ENCODE measurements at regions not wholly inside any gene's neighbourhood (a gene's known extent, or its start where the extent isn't known, plus 50 kb on each side); places are given as distances from the start of the nearest gene placed in this dataset.

DNA sequence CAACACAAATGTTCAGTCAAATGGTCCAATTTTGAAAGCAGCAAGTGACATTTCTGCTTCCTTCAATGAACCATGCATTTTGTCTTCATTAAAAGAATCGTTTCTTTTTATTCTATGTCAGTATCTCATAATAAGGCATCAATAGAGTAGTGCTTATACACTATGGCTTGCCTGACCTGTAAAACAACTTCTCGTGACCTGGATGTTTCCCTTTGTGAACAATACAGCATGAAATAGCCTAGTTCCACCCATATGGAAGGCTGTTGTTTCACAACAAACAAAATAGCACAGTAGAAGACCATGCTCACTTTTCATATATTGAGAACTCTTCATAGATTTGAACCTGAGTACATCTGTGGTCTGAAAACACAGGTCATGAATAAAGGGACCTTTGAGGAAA, 104.3 kb upstream of the PIK3C3 start:
- DNase-seq (ENCODE audit: low read depth in 6 of 9, low spot score in 9 of 9) = no peak
- H3K36me3 ChIP-seq (ENCODE audit: control insufficient read depth in 2 of 2, insufficient read depth in 2 of 2, low read length in 1 of 2) = no peaks in the 10 kb centered on the region
- H3K4me1 ChIP-seq (ENCODE audit: control insufficient read depth in 2 of 2, insufficient read depth in 2 of 2, low read length in 2 of 2) = no peaks in the 10 kb centered on the region
- no peaks in the 10 kb centered on the region for H3K27me3 ChIP-seq (ENCODE audit: control insufficient read depth in 2 of 2, insufficient read depth in 1 of 2, low read length in 1 of 2)
- no peaks in the 10 kb centered on the region for H3K9me3 ChIP-seq (ENCODE audit: control insufficient read depth in 2 of 2, insufficient read depth in 1 of 2, low read length in 1 of 2)
- 92% methylated on average over 2 of the region's 2 CpGs for WGBS
- no peak overlapping the region for H3K27ac ChIP-seq (ENCODE audit: low read depth in 1 of 2, low read length in 1 of 2)
- no peak overlapping the region for H3K4me3 ChIP-seq (ENCODE audit: low read length in 2 of 2)

DNA sequence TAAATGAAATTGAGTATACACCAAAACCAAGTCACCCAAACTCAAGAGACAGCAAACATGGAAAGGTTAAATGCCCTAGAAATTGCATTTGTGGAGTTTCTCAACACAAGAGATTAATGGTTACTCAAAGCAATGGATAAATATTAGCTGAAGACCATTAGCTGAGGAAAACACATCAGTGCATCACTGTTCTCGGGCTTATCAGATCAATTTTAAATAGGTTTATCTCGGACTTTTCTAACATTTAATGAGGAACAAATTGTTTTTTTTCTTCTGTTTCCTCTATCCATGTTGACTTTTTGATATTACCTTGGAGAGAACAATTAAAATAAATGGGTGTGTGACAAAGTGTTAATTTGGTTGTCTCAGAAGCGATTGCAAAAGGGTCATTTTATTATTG, 105.4 kb upstream of the PIK3C3 start:
- no peak overlapping the region for H3K4me3 ChIP-seq (ENCODE audit: low read length in 2 of 2)
- DNase-seq (ENCODE audit: low read depth in 6 of 9, low spot score in 9 of 9) = no peak
- no peaks in the 10 kb centered on the region for H3K9me3 ChIP-seq (ENCODE audit: control insufficient read depth in 2 of 2, insufficient read depth in 1 of 2, low read length in 1 of 2)
- no peaks in the 10 kb centered on the region for H3K27me3 ChIP-seq (ENCODE audit: control insufficient read depth in 2 of 2, insufficient read depth in 1 of 2, low read length in 1 of 2)
- H3K27ac ChIP-seq (ENCODE audit: low read depth in 1 of 2, low read length in 1 of 2) = no peak overlapping the region
- 89% methylated on average over 3 of the region's 3 CpGs for WGBS
- no peaks in the 10 kb centered on the region for H3K36me3 ChIP-seq (ENCODE audit: control insufficient read depth in 2 of 2, insufficient read depth in 2 of 2, low read length in 1 of 2)
- no peaks in the 10 kb centered on the region for H3K4me1 ChIP-seq (ENCODE audit: control insufficient read depth in 2 of 2, insufficient read depth in 2 of 2, low read length in 2 of 2)

DNA sequence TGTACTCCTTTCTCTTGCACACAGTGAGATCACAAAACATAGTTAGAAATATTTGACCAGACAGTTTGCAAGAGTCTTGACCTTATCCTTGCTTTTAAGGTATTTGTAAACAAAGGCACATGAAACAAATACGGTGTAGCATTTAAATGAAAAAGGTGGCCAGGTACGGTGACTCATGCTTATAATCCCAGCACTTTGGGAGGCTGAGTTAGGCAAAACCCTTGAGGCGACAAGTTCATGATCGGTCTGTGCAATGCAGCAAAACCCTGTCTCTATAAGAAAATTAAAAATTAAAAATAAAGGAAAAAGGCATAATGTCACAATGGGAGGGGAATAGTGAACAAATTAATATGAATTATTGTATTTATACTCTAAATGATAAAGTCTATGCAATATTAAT, 109.5 kb upstream of the PIK3C3 start:
- Histone ChIP-seq H3K9me3 (ENCODE audit: control insufficient read depth in 2 of 2, insufficient read depth in 1 of 2, low read length in 1 of 2) (no peaks in the 10 kb centered on the region), H3K27me3 (ENCODE audit: control insufficient read depth in 2 of 2, insufficient read depth in 1 of 2, low read length in 1 of 2) (no peaks in the 10 kb centered on the region), H3K27ac (ENCODE audit: low read depth in 1 of 2, low read length in 1 of 2) (no peak overlapping the region), H3K36me3 (ENCODE audit: control insufficient read depth in 2 of 2, insufficient read depth in 2 of 2, low read length in 1 of 2) (no peaks in the 10 kb centered on the region), H3K4me3 (ENCODE audit: low read length in 2 of 2) (no peak overlapping the region), H3K4me1 (ENCODE audit: control insufficient read depth in 2 of 2, insufficient read depth in 2 of 2, low read length in 2 of 2) (no peaks in the 10 kb centered on the region)
- DNase-seq (ENCODE audit: low read depth in 6 of 9, low spot score in 9 of 9) = no peak
- 92% methylated on average over 4 of the region's 4 CpGs for WGBS

DNA sequence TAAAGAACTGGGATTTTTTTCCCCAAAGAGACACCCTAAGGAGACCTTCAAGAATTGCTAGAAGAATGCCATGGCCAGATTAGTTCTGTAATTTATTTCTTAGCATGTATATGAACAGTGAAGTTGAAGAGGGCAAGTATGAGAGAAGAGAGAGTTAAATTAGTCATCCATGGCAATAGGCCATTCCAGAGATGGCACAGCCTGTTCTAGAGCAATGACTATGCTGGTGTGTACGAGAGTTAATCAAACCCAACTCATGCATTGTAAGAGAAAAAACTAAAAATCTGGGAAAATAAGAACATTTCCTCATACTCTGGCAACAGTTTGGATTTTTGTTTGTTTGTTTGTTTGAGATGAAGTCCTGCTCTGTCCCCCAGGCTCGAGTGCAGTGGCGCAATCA, 112.1 kb upstream of the PIK3C3 start:
- 85% methylated on average over 3 of the region's 3 CpGs for WGBS

DNA sequence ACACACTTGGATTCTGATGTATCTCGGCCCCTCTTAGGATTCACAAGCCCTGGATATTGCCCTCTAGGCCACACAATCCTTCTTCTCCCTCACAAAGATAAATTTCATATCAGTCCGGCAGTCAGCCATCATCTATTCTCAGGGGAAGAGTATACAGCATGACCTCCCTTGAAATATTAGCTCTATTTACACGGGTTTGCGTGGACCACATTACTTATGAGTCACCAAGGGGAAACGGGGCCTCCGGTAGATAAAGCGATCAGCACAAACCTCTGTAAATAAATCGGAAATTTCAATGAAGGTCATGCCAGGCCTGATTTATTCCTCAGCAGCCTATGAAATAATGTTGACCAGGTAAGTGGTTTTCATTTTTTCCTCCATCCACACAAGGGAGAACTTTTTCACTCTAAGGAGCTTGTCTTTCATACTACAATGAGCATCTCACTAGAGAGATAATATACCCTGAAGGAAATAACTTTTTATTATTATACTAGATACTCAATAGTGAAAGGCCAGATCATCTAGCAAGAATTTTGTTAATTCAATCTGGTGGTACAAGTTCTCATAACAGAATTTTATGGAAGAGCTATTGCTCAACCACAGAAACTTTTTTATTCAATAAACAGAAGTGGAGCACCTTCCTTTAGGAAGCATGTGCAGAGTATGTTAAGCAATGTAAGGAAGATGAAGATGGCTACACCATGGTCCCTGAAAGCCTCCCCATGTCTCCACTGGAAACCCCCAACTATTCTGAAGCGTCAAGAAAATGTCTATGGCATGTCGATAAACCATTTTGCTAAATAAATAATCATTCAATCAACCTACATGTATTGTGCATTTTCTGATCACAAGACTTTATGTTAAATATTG, 125.2 kb upstream of the PIK3C3 start:
- no peak for DNase-seq (ENCODE audit: low read depth in 6 of 9, low spot score in 9 of 9)
- H3K27ac ChIP-seq (ENCODE audit: low read depth in 1 of 2, low read length in 1 of 2) = no peak overlapping the region
- no peak overlapping the region for H3K4me3 ChIP-seq (ENCODE audit: low read length in 2 of 2)
- H3K27me3 ChIP-seq (ENCODE audit: control insufficient read depth in 2 of 2, insufficient read depth in 1 of 2, low read length in 1 of 2) = no peaks in the 10 kb centered on the region
- WGBS = 95% methylated on average over 10 of the region's 10 CpGs
- H3K36me3 ChIP-seq (ENCODE audit: control insufficient read depth in 2 of 2, insufficient read depth in 2 of 2, low read length in 1 of 2) = no peaks in the 10 kb centered on the region
- H3K9me3 ChIP-seq (ENCODE audit: control insufficient read depth in 2 of 2, insufficient read depth in 1 of 2, low read length in 1 of 2) = no peaks in the 10 kb centered on the region
- H3K4me1 ChIP-seq (ENCODE audit: control insufficient read depth in 2 of 2, insufficient read depth in 2 of 2, low read length in 2 of 2) = no peaks in the 10 kb centered on the region

More for the DNA sequence above, 112.1 kb upstream of the PIK3C3 start:
- Histone ChIP-seq H3K4me3 (ENCODE audit: low read length in 2 of 2) (no peak overlapping the region), H3K27ac (ENCODE audit: low read depth in 1 of 2, low read length in 1 of 2) (no peak overlapping the region), H3K4me1 (ENCODE audit: control insufficient read depth in 2 of 2, insufficient read depth in 2 of 2, low read length in 2 of 2) (no peaks in the 10 kb centered on the region), H3K36me3 (ENCODE audit: control insufficient read depth in 2 of 2, insufficient read depth in 2 of 2, low read length in 1 of 2) (no peaks in the 10 kb centered on the region), H3K9me3 (ENCODE audit: control insufficient read depth in 2 of 2, insufficient read depth in 1 of 2, low read length in 1 of 2) (no peaks in the 10 kb centered on the region), H3K27me3 (ENCODE audit: control insufficient read depth in 2 of 2, insufficient read depth in 1 of 2, low read length in 1 of 2) (no peaks in the 10 kb centered on the region)
- DNase-seq (ENCODE audit: low read depth in 6 of 9, low spot score in 9 of 9) = no peak

DNA sequence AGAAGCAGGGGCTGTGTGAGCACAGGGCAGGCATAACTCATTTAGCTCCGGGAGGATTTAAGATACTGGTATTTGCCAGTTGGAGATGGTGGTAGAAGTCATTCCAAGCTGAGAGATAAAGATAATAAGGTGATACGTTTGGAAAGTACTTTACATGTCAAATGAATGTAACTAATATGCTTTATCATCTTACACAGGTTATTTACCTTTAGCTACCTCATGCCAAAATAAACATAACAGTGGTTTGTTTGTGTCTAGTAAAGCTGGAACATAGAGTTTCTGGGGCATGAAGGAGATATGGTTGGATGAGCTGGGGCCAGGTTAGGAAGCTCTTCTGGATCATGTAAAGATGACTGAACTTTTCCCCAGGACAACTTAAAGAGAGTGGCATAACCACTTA, 126.9 kb upstream of the PIK3C3 start:
- Histone ChIP-seq H3K4me3 (ENCODE audit: low read length in 2 of 2) (no peak overlapping the region), H3K27me3 (ENCODE audit: control insufficient read depth in 2 of 2, insufficient read depth in 1 of 2, low read length in 1 of 2) (no peaks in the 10 kb centered on the region), H3K9me3 (ENCODE audit: control insufficient read depth in 2 of 2, insufficient read depth in 1 of 2, low read length in 1 of 2) (no peaks in the 10 kb centered on the region), H3K27ac (ENCODE audit: low read depth in 1 of 2, low read length in 1 of 2) (no peak overlapping the region), H3K4me1 (ENCODE audit: control insufficient read depth in 2 of 2, insufficient read depth in 2 of 2, low read length in 2 of 2) (no peaks in the 10 kb centered on the region), H3K36me3 (ENCODE audit: control insufficient read depth in 2 of 2, insufficient read depth in 2 of 2, low read length in 1 of 2) (no peaks in the 10 kb centered on the region)
- DNase-seq (ENCODE audit: low read depth in 6 of 9, low spot score in 9 of 9) = no peak
- 83% methylated on average over 2 of the region's 2 CpGs for WGBS

DNA sequence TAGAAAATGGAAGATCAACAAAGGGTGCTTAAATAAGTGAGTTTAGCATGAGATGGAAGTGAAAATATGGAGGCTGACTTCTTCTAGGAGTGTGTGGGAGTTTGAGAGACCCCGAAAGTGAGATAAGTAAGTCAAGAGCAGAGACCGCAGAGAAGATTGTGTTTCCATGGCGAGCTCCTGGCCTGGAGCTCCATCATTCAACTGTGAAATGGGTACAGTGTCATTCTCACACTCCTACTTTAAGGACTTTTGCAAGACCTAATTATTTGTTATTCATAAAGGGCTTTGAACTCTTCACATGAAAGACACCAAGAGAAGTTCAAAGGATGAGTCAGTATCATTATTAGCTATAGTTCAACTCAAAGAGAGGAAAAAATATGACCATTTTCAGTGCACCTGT, 134.2 kb upstream of the PIK3C3 start:
- H3K4me1 ChIP-seq (ENCODE audit: control insufficient read depth in 2 of 2, insufficient read depth in 2 of 2, low read length in 2 of 2) = no peaks in the 10 kb centered on the region
- DNase-seq (ENCODE audit: low read depth in 6 of 9, low spot score in 9 of 9) = no peak
- WGBS = 92% methylated on average over 3 of the region's 3 CpGs
- H3K4me3 ChIP-seq (ENCODE audit: low read length in 2 of 2) = no peak overlapping the region
- no peak overlapping the region for H3K27ac ChIP-seq (ENCODE audit: low read depth in 1 of 2, low read length in 1 of 2)
- no peaks in the 10 kb centered on the region for H3K27me3 ChIP-seq (ENCODE audit: control insufficient read depth in 2 of 2, insufficient read depth in 1 of 2, low read length in 1 of 2)
- no peaks in the 10 kb centered on the region for H3K9me3 ChIP-seq (ENCODE audit: control insufficient read depth in 2 of 2, insufficient read depth in 1 of 2, low read length in 1 of 2)
- H3K36me3 ChIP-seq (ENCODE audit: control insufficient read depth in 2 of 2, insufficient read depth in 2 of 2, low read length in 1 of 2) = no peaks in the 10 kb centered on the region

DNA sequence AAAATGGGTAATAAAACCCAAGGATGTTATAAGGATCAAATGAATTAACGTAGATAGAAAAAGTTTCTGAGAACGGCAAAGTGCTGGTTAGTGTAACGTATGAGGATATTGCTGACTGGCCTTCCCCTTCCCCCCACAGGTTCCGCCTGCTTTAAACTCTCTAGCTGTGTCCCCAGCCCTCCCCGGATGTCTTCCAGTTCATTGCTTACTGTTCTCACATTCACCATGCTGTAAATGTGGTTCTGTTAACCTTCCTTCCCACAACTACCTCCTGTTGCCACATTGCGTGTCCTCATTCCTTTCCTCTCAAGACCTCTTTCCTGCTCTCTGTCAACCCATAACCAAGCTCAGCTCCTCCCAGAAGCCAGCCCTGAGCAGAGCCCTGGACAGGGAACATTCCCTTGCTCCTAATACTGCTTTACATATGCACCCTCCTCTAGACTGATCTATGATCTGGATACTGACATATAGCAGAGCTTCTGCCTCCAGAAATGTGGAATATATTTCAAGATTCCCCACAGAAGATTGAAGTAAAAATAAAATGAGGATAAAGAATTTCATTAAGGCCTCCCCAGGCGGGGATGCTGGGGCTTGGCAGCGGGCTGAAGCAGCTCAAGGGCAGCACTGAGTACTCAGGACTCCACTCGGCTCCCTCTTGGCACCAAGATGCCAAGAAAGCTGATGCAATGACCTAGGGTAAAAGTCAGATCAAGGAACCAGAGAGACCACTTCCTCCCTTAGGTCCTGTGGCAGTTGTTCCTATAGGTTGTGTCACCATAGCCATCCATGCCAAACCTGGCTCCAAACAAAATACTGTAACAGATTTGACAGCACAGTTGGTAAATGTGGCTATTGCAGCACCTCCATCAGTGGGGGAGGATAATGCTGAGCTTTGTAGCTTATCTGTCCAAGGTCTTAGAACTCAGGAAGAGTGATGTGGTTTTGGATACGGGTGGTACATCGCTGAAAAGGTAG, 136.4 kb upstream of the PIK3C3 start:
- H3K27ac ChIP-seq (ENCODE audit: low read depth in 1 of 2, low read length in 1 of 2) = no peak overlapping the region
- no peaks in the 10 kb centered on the region for H3K4me1 ChIP-seq (ENCODE audit: control insufficient read depth in 2 of 2, insufficient read depth in 2 of 2, low read length in 2 of 2)
- no peaks in the 10 kb centered on the region for H3K27me3 ChIP-seq (ENCODE audit: control insufficient read depth in 2 of 2, insufficient read depth in 1 of 2, low read length in 1 of 2)
- WGBS = 88% methylated on average over 11 of the region's 11 CpGs
- DNase-seq (ENCODE audit: low read depth in 6 of 9, low spot score in 9 of 9) = no peak
- H3K9me3 ChIP-seq (ENCODE audit: control insufficient read depth in 2 of 2, insufficient read depth in 1 of 2, low read length in 1 of 2) = no peaks in the 10 kb centered on the region
- no peaks in the 10 kb centered on the region for H3K36me3 ChIP-seq (ENCODE audit: control insufficient read depth in 2 of 2, insufficient read depth in 2 of 2, low read length in 1 of 2)
- H3K4me3 ChIP-seq (ENCODE audit: low read length in 2 of 2) = no peak overlapping the region

DNA sequence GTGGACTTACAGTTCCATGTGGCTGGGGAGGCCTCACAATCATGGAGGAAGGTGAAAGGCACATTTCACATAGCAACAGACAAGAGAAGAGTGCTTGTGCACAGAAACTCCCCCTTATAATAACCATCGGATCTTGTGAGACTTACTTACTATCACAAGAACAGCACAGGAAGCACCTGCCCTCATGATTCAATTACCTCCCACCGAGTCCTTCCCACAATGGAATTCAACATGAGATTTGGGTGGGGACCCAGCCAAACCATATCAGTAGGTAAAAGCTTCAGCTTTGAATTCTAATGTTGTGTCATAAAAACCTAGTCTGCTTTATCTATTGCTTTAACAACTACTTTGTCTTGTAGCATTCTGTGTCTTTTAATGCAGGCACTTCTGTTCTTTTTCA, 140.4 kb upstream of the PIK3C3 start:
- Histone ChIP-seq H3K4me3 (ENCODE audit: low read length in 2 of 2) (no peak overlapping the region), H3K27me3 (ENCODE audit: control insufficient read depth in 2 of 2, insufficient read depth in 1 of 2, low read length in 1 of 2) (no peaks in the 10 kb centered on the region), H3K27ac (ENCODE audit: low read depth in 1 of 2, low read length in 1 of 2) (no peak overlapping the region), H3K36me3 (ENCODE audit: control insufficient read depth in 2 of 2, insufficient read depth in 2 of 2, low read length in 1 of 2) (no peaks in the 10 kb centered on the region), H3K9me3 (ENCODE audit: control insufficient read depth in 2 of 2, insufficient read depth in 1 of 2, low read length in 1 of 2) (no peaks in the 10 kb centered on the region), H3K4me1 (ENCODE audit: control insufficient read depth in 2 of 2, insufficient read depth in 2 of 2, low read length in 2 of 2) (no peaks in the 10 kb centered on the region)
- WGBS = 65% methylated on average over 2 of the region's 2 CpGs
- DNase-seq (ENCODE audit: low read depth in 6 of 9, low spot score in 9 of 9) = no peak

Measured in thymus (tissue), 11 donors.